ENCODE measurements at regions not wholly inside any gene's neighbourhood (a gene's known extent, or its start where the extent isn't known, plus 50 kb on each side); places are given as distances from the start of the nearest gene placed in this dataset.

- no peak overlapping the region for H4K8ac ChIP-seq (replicated peaks; ENCODE audit: insufficient read length, low read depth, low read length)
- no peak overlapping the region for H2BK5ac ChIP-seq (ENCODE audit: insufficient read length, low read length)
- no peak overlapping the region for H3T11ph ChIP-seq (ENCODE audit: low read length)
- no peak overlapping the region for H3K27ac Mint-ChIP-seq
- H3K9ac ChIP-seq (ENCODE audit: extremely low read depth, insufficient read length, low read length), result no peak overlapping the region
- H3K27me3 ChIP-seq (ENCODE audit: insufficient read depth, low read length), result no peaks in the 10 kb centered on the region
- WGBS (ENCODE audit: extremely low coverage, insufficient read length, low lambda C conversion rate), result no CpG with 5 or more reads among the region's 3 CpGs
- H3K14ac ChIP-seq (ENCODE audit: insufficient read depth, low read length), result no peak overlapping the region
- H2BK120ac ChIP-seq (ENCODE audit: low read depth, low read length, poor library complexity, severe bottlenecking), result no peak overlapping the region
- no peak overlapping the region for H3K4me2 ChIP-seq (ENCODE audit: insufficient read depth, insufficient read length, low read length)
- no peaks in the 10 kb centered on the region for H3K23me2 ChIP-seq (ENCODE audit: insufficient read length, low read depth, low read length, poor library complexity, severe bottlenecking)
- H3K27ac ChIP-seq (ENCODE audit: insufficient read length, low read depth, low read length), result no peak overlapping the region
- no peaks in the 10 kb centered on the region for H3K36me3 Mint-ChIP-seq (ENCODE audit: insufficient read depth in 1 of 3, low read depth in 3 of 3)
- no peak overlapping the region for H3K4ac ChIP-seq (ENCODE audit: low read depth, low read length)
- H2BK12ac ChIP-seq (ENCODE audit: insufficient read length, low read depth, low read length), result no peak overlapping the region
- no peak for TF ChIP-seq CTCF (conservative IDR thresholded peaks at IDR 0.05)
- H3K4me1 Mint-ChIP-seq, result peaks cover 24 to 31% of the 10 kb centered on the region in 2 experiments
- no peaks in the 10 kb centered on the region for H4K20me1 ChIP-seq (ENCODE audit: control insufficient read depth, insufficient read depth, insufficient read length)
- no peak overlapping the region for H3K23ac ChIP-seq (ENCODE audit: insufficient read length, low read depth, low read length)
- H3K9me3 ChIP-seq (ENCODE audit: control insufficient read depth, low read depth, low read length), result no peaks in the 10 kb centered on the region
- no peaks in the 10 kb centered on the region for H3K79me2 ChIP-seq (ENCODE audit: insufficient read depth, low read length)
- peaks cover 5% of the 10 kb centered on the region; the same call in 1 of the 2 replicates for H3K4me1 ChIP-seq (ENCODE audit: insufficient read depth, low read length)
- no peak overlapping the region for H2BK15ac ChIP-seq (ENCODE audit: low read depth, low read length)
- no peak overlapping the region for H4K5ac ChIP-seq (ENCODE audit: insufficient read length, low read depth, low read length)
- no peak overlapping the region for H3K56ac ChIP-seq (ENCODE audit: insufficient read length, low read depth, low read length)
- H2AK5ac ChIP-seq (ENCODE audit: insufficient read length, low read length), result no peak overlapping the region
- DNase-seq, result no peak
- no peak overlapping the region for H2BK20ac ChIP-seq (ENCODE audit: low read depth, low read length, poor library complexity, severe bottlenecking)
- no peak overlapping the region for H4K91ac ChIP-seq (ENCODE audit: insufficient read length, low read depth, low read length)
- no peak overlapping the region for H2AFZ ChIP-seq (ENCODE audit: low read length)
- no peak overlapping the region for H3K4me3 Mint-ChIP-seq
- H3K27me3 Mint-ChIP-seq (ENCODE audit: low read depth), result no peaks in the 10 kb centered on the region
- no peaks in the 10 kb centered on the region for H3K79me1 ChIP-seq (ENCODE audit: insufficient read depth, low read depth, low read length, poor library complexity, severe bottlenecking)
- no peak overlapping the region for H3K18ac ChIP-seq (ENCODE audit: insufficient read length, low read depth, low read length)
- no peaks in the 10 kb centered on the region for H3K9me3 Mint-ChIP-seq
Measured at GRCh38 chr15:35693886-35694285, 147.9 kb upstream of the DPH6 start.

Data from H9 (cell line).